ENCODE measurements at regions not wholly inside any gene's neighbourhood (a gene's known extent, or its start where the extent isn't known, plus 50 kb on each side); places are given as distances from the start of the nearest gene placed in this dataset.

DNA sequence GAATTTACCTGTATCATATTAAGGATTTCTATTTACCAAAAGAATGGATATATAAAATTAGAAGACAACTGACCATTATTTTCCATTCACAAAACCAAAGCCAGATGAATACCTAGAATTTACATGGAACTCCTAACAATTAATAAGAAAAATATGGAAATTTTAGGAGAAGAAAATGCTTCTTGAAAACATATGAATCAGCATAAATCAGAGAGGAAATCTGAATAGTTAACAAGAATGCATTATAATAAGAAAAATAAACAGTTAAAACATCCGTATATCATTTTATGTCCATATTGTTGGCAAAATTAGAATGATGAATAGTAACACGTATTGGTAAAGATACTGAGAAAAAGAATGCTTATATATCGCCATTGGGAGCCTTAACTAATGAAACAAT lies 505.5 kb downstream of the NEBL start:
- TF ChIP-seq POLR2AphosphoS5 (IDR thresholded peaks at IDR 0.05; ENCODE audit: borderline replicate concordance, low read depth, low read length) (no peak), EZH2 (IDR thresholded peaks at IDR 0.05) (no peak)
